Brain microvascular endothelial cell (primary cell): ENCODE measurements at regions not wholly inside any gene's neighbourhood (a gene's known extent, or its start where the extent isn't known, plus 50 kb on each side); places are given as distances from the start of the nearest gene placed in this dataset.

Experiments
- DNase-seq: peaks from one replicate; pipeline ENCODE4 v3.0.0-alpha.2; 2020
- H3K27ac ChIP-seq: fragments of 250-450 bp; sonication (Bioruptor Pico); 2 replicates; pipeline ENCODE4 v1.5.1; 2020; ENCODE audit warnings: mild to moderate bottlenecking, moderate library complexity
- H3K27me3 ChIP-seq: fragments of 250-450 bp; sonication (Bioruptor Pico); replicated peaks from 2 replicates; pipeline ENCODE4 v1.5.1; 2020; ENCODE audit warnings: mild to moderate bottlenecking
- H3K36me3 ChIP-seq: fragments of 250-450 bp; sonication (Bioruptor Pico); replicated peaks from 2 replicates; pipeline ENCODE4 v1.5.1; 2020; ENCODE audit warnings: mild to moderate bottlenecking
- H3K4me3 ChIP-seq: 2 replicates; pipeline ENCODE4 v1.5.1; 2011; ENCODE audit warnings: low read depth, mild to moderate bottlenecking, control low read depth, low read length, moderate library complexity
- in situ Hi-C: cut with HindIII; loops from 2 replicates; pipeline ENCODE4 v1.10.0; 2017; ENCODE audit warnings: low sequenced_read_pairs, low pct_ligation_motif_present
- TF ChIP-seq, protein P1 (sequence below): IDR thresholded peaks from 2 replicates; pipeline ENCODE4 v1.5.1; 2011; ENCODE audit warnings: low read depth, mild to moderate bottlenecking, moderate library complexity, low read length, control low read depth, inconsistent platforms; ENCODE audit errors: missing control alignments

DNA sequence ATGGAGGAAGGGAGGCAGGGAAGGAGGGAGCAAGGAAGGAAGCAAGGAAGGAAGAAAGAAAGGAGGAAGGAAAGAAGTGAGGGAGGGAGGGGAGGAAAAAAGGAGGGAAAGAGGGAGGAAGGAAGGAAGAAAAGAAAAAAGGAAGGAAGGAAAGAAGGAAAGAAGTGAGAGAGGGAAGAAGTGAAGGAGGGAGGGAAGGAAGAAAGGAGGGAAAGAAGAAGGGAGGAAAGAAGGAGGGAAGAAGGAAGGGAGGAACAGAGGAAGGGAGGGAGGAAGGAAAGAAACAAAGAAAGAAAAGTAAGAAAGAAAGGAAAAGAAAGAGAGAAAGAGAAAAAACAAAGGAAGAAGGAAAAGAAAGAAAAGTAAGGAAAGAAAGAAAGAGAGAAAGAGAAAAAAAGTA lies 183.0 kb upstream of the SLC24A5 start:
- no peak overlapping the region for H3K4me3 ChIP-seq
- H3K27ac ChIP-seq, result no peak overlapping the region
- no peaks in the 10 kb centered on the region for H3K36me3 ChIP-seq
- TF ChIP-seq, protein P1, sequence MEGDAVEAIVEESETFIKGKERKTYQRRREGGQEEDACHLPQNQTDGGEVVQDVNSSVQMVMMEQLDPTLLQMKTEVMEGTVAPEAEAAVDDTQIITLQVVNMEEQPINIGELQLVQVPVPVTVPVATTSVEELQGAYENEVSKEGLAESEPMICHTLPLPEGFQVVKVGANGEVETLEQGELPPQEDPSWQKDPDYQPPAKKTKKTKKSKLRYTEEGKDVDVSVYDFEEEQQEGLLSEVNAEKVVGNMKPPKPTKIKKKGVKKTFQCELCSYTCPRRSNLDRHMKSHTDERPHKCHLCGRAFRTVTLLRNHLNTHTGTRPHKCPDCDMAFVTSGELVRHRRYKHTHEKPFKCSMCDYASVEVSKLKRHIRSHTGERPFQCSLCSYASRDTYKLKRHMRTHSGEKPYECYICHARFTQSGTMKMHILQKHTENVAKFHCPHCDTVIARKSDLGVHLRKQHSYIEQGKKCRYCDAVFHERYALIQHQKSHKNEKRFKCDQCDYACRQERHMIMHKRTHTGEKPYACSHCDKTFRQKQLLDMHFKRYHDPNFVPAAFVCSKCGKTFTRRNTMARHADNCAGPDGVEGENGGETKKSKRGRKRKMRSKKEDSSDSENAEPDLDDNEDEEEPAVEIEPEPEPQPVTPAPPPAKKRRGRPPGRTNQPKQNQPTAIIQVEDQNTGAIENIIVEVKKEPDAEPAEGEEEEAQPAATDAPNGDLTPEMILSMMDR, result no peak
- DNase-seq, result no peak
- H3K27me3 ChIP-seq, result no peaks in the 10 kb centered on the region
- in situ Hi-C loops, result no loop called here

DNA sequence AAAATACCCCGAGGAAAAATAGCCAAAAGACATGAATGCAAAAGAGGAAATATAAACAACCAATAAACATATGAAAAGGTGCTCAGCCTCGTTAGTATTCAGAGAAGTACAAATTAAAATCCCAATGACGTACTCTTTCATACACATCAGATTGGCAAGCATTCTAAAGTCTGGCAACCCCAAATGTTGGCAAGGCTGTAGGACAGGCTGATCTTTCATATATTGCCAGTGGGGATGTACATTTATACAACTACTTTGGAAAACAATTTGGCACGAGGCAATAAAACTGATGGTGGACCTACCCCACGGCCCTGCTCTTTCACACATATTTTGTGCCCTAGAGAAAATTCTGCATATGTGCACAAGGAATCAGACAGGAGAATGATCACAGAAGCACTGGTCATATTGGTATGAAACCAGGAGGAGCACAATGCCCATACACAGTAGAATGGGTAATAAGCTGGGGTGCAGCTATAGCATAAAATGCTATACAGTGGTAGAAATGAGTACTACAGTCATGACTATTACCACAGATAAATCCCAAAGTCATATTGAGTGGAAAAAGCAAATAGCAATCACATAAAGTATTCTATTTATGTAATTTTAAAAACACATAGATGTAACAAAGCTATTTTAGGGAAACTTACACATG lies 176.0 kb upstream of the SLC24A5 start:
- Histone ChIP-seq H3K36me3 (no peaks in the 10 kb centered on the region), H3K27me3 (no peaks in the 10 kb centered on the region), H3K27ac (no peak overlapping the region), H3K4me3 (no peak overlapping the region)
- TF ChIP-seq, protein P1, result no peak
- no peak for DNase-seq
- in situ Hi-C loops, result no loop called here

DNA sequence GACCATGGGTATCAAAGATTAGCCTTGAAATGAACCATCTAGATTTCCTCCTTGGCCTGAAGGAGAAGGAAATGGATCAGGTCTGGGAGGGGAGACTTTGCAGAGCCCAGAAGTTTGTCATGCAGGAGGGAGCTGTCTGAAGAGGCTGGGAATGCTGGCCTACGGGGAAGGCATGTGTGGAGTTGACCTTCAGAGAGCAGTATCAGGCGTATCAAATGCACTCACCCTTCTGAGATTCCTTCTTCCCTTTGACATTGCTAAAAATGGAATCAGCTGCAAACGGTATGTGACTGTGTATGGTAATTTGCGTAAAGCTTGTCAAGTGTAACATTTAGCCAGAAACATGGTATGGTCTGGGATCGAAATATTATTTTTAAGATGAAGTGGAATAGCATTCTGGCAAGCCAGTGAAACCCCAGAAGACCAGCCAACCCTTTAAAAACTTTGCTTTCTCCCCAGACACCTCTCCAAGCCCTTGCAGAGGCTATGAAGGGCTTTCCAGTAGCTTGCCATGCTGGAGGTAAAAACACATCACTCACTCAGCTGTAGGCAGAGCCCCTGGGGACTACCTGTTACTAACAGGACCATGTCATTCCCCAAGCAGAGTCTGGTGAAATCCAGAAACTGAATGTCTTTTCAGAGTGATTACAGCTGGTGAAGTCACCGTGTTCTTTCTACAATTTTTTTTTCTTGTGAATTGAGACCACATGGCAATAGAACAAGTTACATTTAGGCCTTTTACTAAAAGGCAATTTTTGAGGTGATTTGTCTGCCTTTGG lies 174.7 kb upstream of the SLC24A5 start:
- Histone ChIP-seq H3K27ac (no peak overlapping the region), H3K27me3 (no peaks in the 10 kb centered on the region), H3K4me3 (no peak overlapping the region), H3K36me3 (no peaks in the 10 kb centered on the region)
- DNase-seq, result no peak
- in situ Hi-C loops, result no loop called here
- TF ChIP-seq, protein P1, result no peak

DNA sequence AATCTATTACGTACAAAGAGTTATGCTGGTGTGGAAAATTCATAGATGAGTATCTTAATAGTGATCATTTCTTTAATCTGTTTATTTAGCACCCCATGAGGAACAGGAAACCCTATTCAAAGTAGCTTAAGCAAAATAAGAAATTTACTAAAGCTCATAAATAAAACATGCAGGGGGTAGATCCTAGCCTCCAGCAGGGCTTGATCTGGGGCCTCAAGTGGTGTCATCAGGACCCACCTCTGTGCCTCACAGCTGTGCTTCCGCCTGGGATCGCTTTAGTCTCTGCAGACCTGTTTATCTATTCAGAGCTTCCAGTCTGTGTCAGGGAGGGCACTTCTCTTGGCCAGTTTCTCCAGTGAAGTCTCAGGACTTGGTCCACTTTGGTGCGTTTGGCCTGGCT lies 171.0 kb upstream of the SLC24A5 start:
- H3K27ac ChIP-seq, result no peak overlapping the region
- no peak overlapping the region for H3K4me3 ChIP-seq
- no peaks in the 10 kb centered on the region for H3K27me3 ChIP-seq
- no peaks in the 10 kb centered on the region for H3K36me3 ChIP-seq
- in situ Hi-C loops, result no loop called here
- no peak for DNase-seq
- TF ChIP-seq, protein P1, result no peak

DNA sequence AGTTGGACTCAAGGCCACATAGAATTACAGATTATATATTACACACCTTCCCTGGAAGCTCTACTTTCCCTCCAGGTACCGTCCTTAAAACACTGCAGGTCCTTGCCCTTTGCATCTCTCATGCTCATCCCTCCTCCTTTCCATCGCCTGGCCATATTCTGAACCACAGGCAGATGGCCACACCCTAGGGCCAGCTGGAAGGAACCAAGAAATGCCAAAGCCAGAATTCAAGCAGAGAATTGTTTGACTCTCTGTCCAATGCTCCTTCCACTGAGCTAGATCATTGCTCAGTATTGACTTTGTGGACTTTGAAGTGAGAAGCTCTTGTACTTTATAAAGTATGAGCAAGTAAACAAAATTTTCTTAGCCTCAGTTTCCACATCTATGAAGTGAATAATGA lies 170.3 kb upstream of the SLC24A5 start:
- Histone ChIP-seq H3K4me3 (no peak overlapping the region), H3K36me3 (no peaks in the 10 kb centered on the region), H3K27ac (no peak overlapping the region), H3K27me3 (no peaks in the 10 kb centered on the region)
- DNase-seq, result no peak
- in situ Hi-C loops, result no loop called here
- TF ChIP-seq, protein P1, result no peak
